Hepatocyte (in vitro differentiated cells): ENCODE measurements at regions not wholly inside any gene's neighbourhood (a gene's known extent, or its start where the extent isn't known, plus 50 kb on each side); places are given as distances from the start of the nearest gene placed in this dataset.

Source experiments
- CTCF ChIP-seq: fragments of 200-600 bp; sonication (generic); IDR thresholded peaks from 2 replicates; pipeline ENCODE4 v1.5.1; 2016; ENCODE audit warnings: antibody characterized with exemption, mild to moderate bottlenecking; ENCODE audit not compliant: poor library complexity
- EZH2 ChIP-seq: fragments of 200-600 bp; sonication (generic); IDR thresholded peaks from 2 replicates; pipeline ENCODE4 v1.6.1; 2016; ENCODE audit warnings: antibody characterized with exemption, mild to moderate bottlenecking, borderline replicate concordance
- EZH2phosphoT487 ChIP-seq: fragments of 200-600 bp; sonication (generic); IDR thresholded peaks from one replicate; pipeline ENCODE4 v1.6.1; 2018; ENCODE audit warnings: antibody characterized with exemption, mild to moderate bottlenecking, low read depth, moderate library complexity; ENCODE audit not compliant: unreplicated experiment, severe bottlenecking

- no peak for TF ChIP-seq CTCF
- TF ChIP-seq EZH2, result no peak
- no peak for TF ChIP-seq EZH2phosphoT487
Measured at GRCh38 chr10:125484035-125484732, 198.8 kb downstream of the TEX36 start.
